A673 (cell line): ENCODE measurements at regions not wholly inside any gene's neighbourhood (a gene's known extent, or its start where the extent isn't known, plus 50 kb on each side); places are given as distances from the start of the nearest gene placed in this dataset.

Experiments used
- BruUV-seq: library from RNA; stranded (reverse); fragments of 400-500 nt; replicated peaks from 2 replicates; lab custom pipeline; 2021; lab: Mats Ljungman, UMichigan
- CTCF ChIA-PET: fragments of 300-600 bp; sonication (Branson Sonifier 250); formaldehyde crosslinking; loops from one replicate; lab custom pipeline; 2022; ENCODE audit warnings: antibody characterized with exemption; lab: Charles Lee
- POLR2A ChIA-PET: fragments of 300-600 bp; sonication (Branson Sonifier 250); formaldehyde crosslinking; loops from one replicate; lab custom pipeline; 2022; ENCODE audit warnings: antibody characterized with exemption; ENCODE audit not compliant: low non-redundant PET; lab: Charles Lee
- DNase-seq: peaks from one replicate; pipeline ENCODE4 v3.0.0-alpha.2; 2015; ENCODE audit warnings: low spot score
- H3K27ac ChIP-seq: fragments of 200-600 bp; sonication (generic); 2 replicates; pipeline ENCODE4 v1.5.1; 2016; ENCODE audit warnings: mixed run types, low read depth, mild to moderate bottlenecking, mixed read lengths, antibody characterized with exemption, low read length; ENCODE audit not compliant: poor library complexity, severe bottlenecking
- H3K27me3 ChIP-seq: fragments of 200-600 bp; sonication (generic); replicated peaks from 2 replicates; pipeline ENCODE4 v1.6.1; 2017; ENCODE audit warnings: mixed run types, low read depth, mild to moderate bottlenecking, mixed read lengths, antibody characterized with exemption, low read length; ENCODE audit not compliant: insufficient read depth, poor library complexity
- H3K36me3 ChIP-seq: fragments of 200-600 bp; sonication (generic); 2 replicates; pipeline ENCODE4 v1.6.1; 2016; ENCODE audit warnings: mixed run types, mild to moderate bottlenecking, mixed read lengths, antibody characterized with exemption, low read length; ENCODE audit not compliant: insufficient read depth, poor library complexity, severe bottlenecking
- H3K4me1 ChIP-seq: fragments of 200-600 bp; sonication (generic); 2 replicates; pipeline ENCODE4 v1.6.1; 2017; ENCODE audit warnings: mixed run types, mild to moderate bottlenecking, mixed read lengths, antibody characterized with exemption, low read length; ENCODE audit not compliant: insufficient read depth, poor library complexity, severe bottlenecking
- H3K4me3 ChIP-seq: fragments of 200-600 bp; sonication (generic); 2 replicates; pipeline ENCODE4 v1.5.1; 2016; ENCODE audit warnings: low read depth, mixed run types, mild to moderate bottlenecking, mixed read lengths, low read length; ENCODE audit not compliant: poor library complexity, severe bottlenecking
- H3K9me3 ChIP-seq: fragments of 200-600 bp; sonication (generic); 2 replicates; pipeline ENCODE4 v1.6.1; 2016; ENCODE audit warnings: mixed run types, low read depth, mild to moderate bottlenecking, mixed read lengths, antibody characterized with exemption, low read length; ENCODE audit not compliant: poor library complexity, severe bottlenecking
- EZH2 ChIP-seq: fragments of 200-600 bp; sonication (generic); IDR thresholded peaks from 2 replicates; pipeline ENCODE4 v1.6.1; 2017; ENCODE audit warnings: borderline replicate concordance, low read depth, mild to moderate bottlenecking, mixed read lengths, antibody characterized with exemption, low read length; ENCODE audit not compliant: poor library complexity, severe bottlenecking
- intact Hi-C: fragments of 100-400 bp; cut with micrococcal nuclease; formaldehyde crosslinking; loops from one replicate; pipeline ENCODE4 v1.10.0; 2022; ENCODE audit not compliant: unreplicated experiment
- TF ChIP-seq, protein P1 (sequence below): fragments of 300-800, 200-600 bp; sonication (generic); conservative IDR thresholded peaks from 2 replicates; pipeline ENCODE4 v1.5.1; 2017; ENCODE audit warnings: low read depth, mild to moderate bottlenecking, antibody characterized with exemption, low read length, moderate library complexity, mixed read lengths

DNA sequence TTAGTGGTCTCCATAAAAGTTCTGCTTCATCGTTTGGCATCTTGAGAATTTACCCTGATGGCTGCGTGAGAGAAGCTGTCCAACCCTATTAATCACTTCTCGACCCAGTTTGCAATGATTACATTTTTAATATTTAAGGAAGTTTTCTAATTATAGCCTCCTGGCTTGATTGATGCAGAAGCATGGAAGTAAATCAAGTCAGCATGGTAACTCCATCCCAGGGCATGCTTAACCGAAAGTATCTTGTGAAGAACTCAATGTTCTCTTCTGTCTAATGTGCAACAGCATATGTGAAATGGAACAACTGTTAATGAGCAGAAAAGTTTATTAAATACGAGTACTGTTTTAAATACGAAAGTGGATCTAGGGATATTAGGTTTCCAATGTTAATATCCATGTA, 278.9 kb upstream of the CD180 start:
- CTCF ChIA-PET, result no interaction called here
- POLR2A ChIA-PET, result no interaction called here
- no TSS peak for BruUV-seq
- H3K4me1 ChIP-seq, result peaks cover 6% of the 10 kb centered on the region
- TF ChIP-seq EZH2, result no peak
- TF ChIP-seq, protein P1, sequence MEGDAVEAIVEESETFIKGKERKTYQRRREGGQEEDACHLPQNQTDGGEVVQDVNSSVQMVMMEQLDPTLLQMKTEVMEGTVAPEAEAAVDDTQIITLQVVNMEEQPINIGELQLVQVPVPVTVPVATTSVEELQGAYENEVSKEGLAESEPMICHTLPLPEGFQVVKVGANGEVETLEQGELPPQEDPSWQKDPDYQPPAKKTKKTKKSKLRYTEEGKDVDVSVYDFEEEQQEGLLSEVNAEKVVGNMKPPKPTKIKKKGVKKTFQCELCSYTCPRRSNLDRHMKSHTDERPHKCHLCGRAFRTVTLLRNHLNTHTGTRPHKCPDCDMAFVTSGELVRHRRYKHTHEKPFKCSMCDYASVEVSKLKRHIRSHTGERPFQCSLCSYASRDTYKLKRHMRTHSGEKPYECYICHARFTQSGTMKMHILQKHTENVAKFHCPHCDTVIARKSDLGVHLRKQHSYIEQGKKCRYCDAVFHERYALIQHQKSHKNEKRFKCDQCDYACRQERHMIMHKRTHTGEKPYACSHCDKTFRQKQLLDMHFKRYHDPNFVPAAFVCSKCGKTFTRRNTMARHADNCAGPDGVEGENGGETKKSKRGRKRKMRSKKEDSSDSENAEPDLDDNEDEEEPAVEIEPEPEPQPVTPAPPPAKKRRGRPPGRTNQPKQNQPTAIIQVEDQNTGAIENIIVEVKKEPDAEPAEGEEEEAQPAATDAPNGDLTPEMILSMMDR, result no peak
- no peaks in the 10 kb centered on the region for H3K36me3 ChIP-seq
- H3K4me3 ChIP-seq, result no peak overlapping the region
- no peak overlapping the region for H3K27ac ChIP-seq
- intact Hi-C loops, result no loop called here
- H3K9me3 ChIP-seq, result no peaks in the 10 kb centered on the region
- DNase-seq, result no peak
- no peaks in the 10 kb centered on the region for H3K27me3 ChIP-seq

DNA sequence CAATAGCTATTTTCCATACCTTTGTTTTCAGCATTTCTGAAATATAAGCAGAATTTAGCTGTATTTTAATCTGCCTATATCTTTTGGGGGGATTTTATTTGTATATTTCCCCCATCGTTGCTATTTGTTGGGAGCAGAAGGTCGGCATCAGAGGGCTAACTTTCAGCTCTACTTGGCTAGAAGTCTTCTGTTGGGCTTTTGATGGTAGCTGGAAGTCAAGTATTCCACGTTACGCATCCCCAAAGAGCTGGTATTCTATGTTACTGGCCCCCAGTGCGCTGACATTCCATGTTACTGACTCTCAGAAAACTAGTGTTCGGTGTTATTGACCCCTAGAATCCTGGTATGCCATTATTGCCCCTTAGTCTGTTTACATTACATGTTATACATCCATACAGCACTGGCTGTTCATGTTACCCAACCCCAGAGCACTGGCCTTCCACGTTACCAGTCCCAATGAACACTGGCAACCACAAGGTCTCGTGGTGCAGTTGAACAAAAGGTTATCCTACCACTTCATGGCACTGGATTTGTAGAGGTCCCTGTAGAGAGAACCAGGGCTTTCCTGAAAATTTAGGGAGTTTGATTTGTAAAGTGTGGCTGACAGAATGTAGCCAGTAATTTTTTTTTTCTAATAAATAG, 278.1 kb upstream of the CD180 start:
- ChIA-PET CTCF (no interaction called here), POLR2A (no interaction called here)
- Histone ChIP-seq H3K27me3 (no peaks in the 10 kb centered on the region), H3K27ac (no peak overlapping the region), H3K9me3 (no peaks in the 10 kb centered on the region), H3K36me3 (no peaks in the 10 kb centered on the region), H3K4me3 (no peak overlapping the region), H3K4me1 (peaks cover 6% of the 10 kb centered on the region)
- BruUV-seq, result no TSS peak
- no peak for TF ChIP-seq EZH2
- TF ChIP-seq, protein P1, result no peak
- intact Hi-C loops, result no loop called here
- no peak for DNase-seq

DNA sequence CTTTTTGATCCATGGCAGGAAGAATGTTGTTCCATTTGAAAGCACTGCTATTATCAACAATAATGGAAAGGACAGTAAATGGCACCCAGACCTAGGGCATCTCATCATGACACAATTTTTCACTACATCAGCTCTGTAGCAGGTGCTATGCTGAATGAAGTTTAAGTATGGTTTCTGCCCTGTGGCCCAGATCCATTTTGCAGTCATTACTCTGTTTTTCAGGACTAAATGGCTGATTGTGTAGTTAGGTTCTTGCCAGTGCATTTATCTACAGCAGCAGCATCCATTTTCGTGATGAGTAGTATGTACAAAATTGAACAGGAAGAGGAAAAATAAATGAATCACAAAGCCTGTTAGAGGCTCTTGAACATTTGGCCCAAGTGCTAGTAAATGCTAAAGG, 270.5 kb upstream of the CD180 start:
- CTCF ChIA-PET, result no interaction called here
- POLR2A ChIA-PET, result no interaction called here
- Histone ChIP-seq H3K4me1 (no peaks in the 10 kb centered on the region), H3K27me3 (no peaks in the 10 kb centered on the region), H3K27ac (no peak overlapping the region), H3K9me3 (no peaks in the 10 kb centered on the region), H3K4me3 (no peak overlapping the region), H3K36me3 (no peaks in the 10 kb centered on the region)
- BruUV-seq, result no TSS peak
- intact Hi-C loops, result no loop called here
- TF ChIP-seq, protein P1, result no peak
- no peak for TF ChIP-seq EZH2
- no peak for DNase-seq
